Hepatocyte (in vitro differentiated cells): ENCODE measurements at regions not wholly inside any gene's neighbourhood (a gene's known extent, or its start where the extent isn't known, plus 50 kb on each side); places are given as distances from the start of the nearest gene placed in this dataset.

Experiments
- DNase-seq: peaks from one replicate; pipeline ENCODE4 v3.0.0-alpha.2; 2016; ENCODE audit warnings: low spot score
- H2AFZ ChIP-seq: fragments of 200-600 bp; sonication (generic); 2 replicates; pipeline ENCODE4 v1.6.0; 2016; ENCODE audit warnings: antibody characterized with exemption, mild to moderate bottlenecking
- H3K27ac ChIP-seq: fragments of 200-600 bp; sonication (generic); 2 replicates; pipeline ENCODE4 v1.5.1; 2016; ENCODE audit warnings: mild to moderate bottlenecking
- H3K27me3 ChIP-seq: fragments of 200-600 bp; sonication (generic); 2 replicates; pipeline ENCODE4 v1.6.1; 2016
- H3K36me3 ChIP-seq: fragments of 200-600 bp; sonication (generic); replicated peaks from 2 replicates; pipeline ENCODE4 v1.5.1; 2016; ENCODE audit warnings: low read depth; ENCODE audit not compliant: insufficient read depth
- H3K4me1 ChIP-seq: fragments of 200-600 bp; sonication (generic); 2 replicates; pipeline ENCODE4 v1.5.1; 2016; ENCODE audit warnings: mild to moderate bottlenecking, moderate library complexity; ENCODE audit not compliant: insufficient read depth
- H3K4me2 ChIP-seq: fragments of 200-600 bp; sonication (generic); 2 replicates; pipeline ENCODE4 v1.6.0; 2016
- H3K4me3 ChIP-seq: fragments of 200-600 bp; sonication (generic); 2 replicates; pipeline ENCODE4 v1.5.1; 2016; ENCODE audit warnings: mild to moderate bottlenecking
- H3K79me2 ChIP-seq: fragments of 200-600 bp; sonication (generic); 2 replicates; pipeline ENCODE4 v1.6.0; 2017; ENCODE audit warnings: mild to moderate bottlenecking
- H3K9me2 ChIP-seq: fragments of 200-600 bp; sonication (generic); replicated peaks from 2 replicates; pipeline ENCODE4 v1.6.0; 2017; ENCODE audit warnings: mild to moderate bottlenecking; ENCODE audit not compliant: insufficient read depth
- H3K9me3 ChIP-seq: fragments of 200-600 bp; sonication (generic); 2 replicates; pipeline ENCODE4 v1.5.1; 2016; ENCODE audit warnings: low read depth, mild to moderate bottlenecking
- H4K20me1 ChIP-seq: fragments of 200-600 bp; sonication (generic); 2 replicates; pipeline ENCODE4 v1.6.0; 2016; ENCODE audit warnings: mild to moderate bottlenecking; ENCODE audit not compliant: insufficient read depth, poor library complexity, severe bottlenecking
- CTCF ChIP-seq: fragments of 200-600 bp; sonication (generic); IDR thresholded peaks from 2 replicates; pipeline ENCODE4 v1.5.1; 2016; ENCODE audit warnings: antibody characterized with exemption, mild to moderate bottlenecking; ENCODE audit not compliant: poor library complexity
- EZH2 ChIP-seq: fragments of 200-600 bp; sonication (generic); IDR thresholded peaks from 2 replicates; pipeline ENCODE4 v1.6.1; 2016; ENCODE audit warnings: antibody characterized with exemption, mild to moderate bottlenecking, borderline replicate concordance
- EZH2phosphoT487 ChIP-seq: fragments of 200-600 bp; sonication (generic); IDR thresholded peaks from one replicate; pipeline ENCODE4 v1.6.1; 2018; ENCODE audit warnings: antibody characterized with exemption, mild to moderate bottlenecking, low read depth, moderate library complexity; ENCODE audit not compliant: unreplicated experiment, severe bottlenecking
- WGBS: methylation state at CpG from one replicate; pipeline ENCODE4 v1.1.6; 2016; ENCODE audit warnings: low lambda C conversion rate; ENCODE audit errors: missing lambda C conversion rate; 5-methylcytosine and 5-hydroxymethylcytosine counted together

DNA sequence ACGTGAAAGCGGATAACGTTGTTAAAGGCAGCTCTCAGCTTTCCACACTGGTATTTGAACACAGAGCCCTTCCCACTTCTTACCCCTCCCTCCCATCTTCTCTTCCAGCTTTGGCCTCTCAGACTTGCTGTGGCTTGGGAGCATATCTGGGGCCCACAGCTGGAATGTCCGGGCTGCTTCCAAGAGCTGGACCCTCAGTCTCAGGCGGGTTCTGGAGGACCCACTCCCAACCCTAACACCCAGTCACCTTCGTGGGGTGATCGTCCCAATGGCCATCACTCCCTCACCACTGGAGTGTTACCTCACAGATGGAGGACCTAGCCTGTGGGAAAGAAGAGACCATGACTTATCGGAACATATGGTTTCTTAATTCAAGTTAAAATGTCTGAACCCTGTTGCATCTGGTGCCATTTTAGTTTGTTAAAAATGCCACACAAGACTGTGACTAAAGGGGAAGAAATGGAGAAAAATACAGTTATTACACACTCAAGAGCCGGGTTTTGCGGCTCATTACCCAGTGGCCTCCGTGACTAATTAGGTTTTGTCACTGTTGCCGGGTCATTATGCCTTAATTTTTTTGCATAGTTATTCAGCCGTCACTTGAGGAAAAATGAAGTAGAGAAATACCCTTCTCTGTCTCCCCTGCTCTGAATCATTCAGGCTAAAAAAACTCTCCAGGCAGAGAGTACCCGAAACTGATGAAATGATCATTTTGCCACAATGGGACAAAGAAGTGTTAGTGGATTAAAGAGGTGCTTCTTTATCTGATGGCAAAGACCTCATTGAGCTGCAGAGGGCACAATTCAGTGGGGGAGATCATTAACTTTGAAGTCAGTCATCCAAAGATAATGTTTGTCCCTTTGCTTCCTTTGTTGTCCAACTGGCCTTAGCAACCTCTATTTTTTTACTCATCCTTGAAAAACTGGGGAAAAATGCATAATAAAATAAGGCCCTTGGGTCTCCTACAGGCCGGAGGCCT is 87.2 kb upstream of the HTATIP2 start:
- no peak for DNase-seq
- TF ChIP-seq EZH2phosphoT487 (no peak), EZH2 (no peak), CTCF (no peak)
- Histone ChIP-seq H3K4me2 (no peak overlapping the region), H3K4me3 (no peak overlapping the region), H4K20me1 (no peaks in the 10 kb centered on the region), H3K27me3 (no peaks in the 10 kb centered on the region), H3K4me1 (no peaks in the 10 kb centered on the region), H3K9me2 (no peaks in the 10 kb centered on the region), H3K9me3 (no peaks in the 10 kb centered on the region), H2AFZ (no peak overlapping the region), H3K79me2 (no peaks in the 10 kb centered on the region), H3K36me3 (no peaks in the 10 kb centered on the region), H3K27ac (no peak overlapping the region)
- 91% methylated on average over 15 of the region's 15 CpGs for WGBS

DNA sequence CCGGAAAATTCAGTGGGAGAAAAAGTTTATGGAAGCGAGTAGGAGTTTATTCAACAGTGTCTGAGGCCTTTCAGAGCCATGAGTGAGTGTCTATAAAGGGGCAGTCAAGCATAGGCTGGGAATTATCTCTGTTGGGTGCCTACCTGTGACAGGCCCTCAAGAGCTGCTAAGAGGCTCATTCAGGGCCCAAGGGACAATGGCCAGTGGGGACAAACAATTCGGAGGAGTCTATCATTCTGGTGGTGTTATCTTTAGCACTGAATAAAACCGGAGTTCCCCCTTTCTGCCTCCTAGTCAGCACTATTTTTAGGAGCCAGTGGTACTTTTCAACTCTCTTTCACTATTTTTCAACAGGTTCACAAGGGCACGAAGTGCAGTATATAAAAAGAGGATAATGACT is 89.5 kb upstream of the HTATIP2 start:
- Histone ChIP-seq H3K27ac (no peak overlapping the region), H3K36me3 (no peaks in the 10 kb centered on the region), H3K79me2 (no peaks in the 10 kb centered on the region), H3K9me2 (no peaks in the 10 kb centered on the region), H3K9me3 (no peaks in the 10 kb centered on the region), H3K4me3 (no peak overlapping the region), H3K4me2 (no peak overlapping the region), H3K4me1 (no peaks in the 10 kb centered on the region), H3K27me3 (no peaks in the 10 kb centered on the region), H2AFZ (no peak overlapping the region), H4K20me1 (no peaks in the 10 kb centered on the region)
- DNase-seq: no peak
- 66% methylated on average over 5 of the region's 5 CpGs for WGBS
- no peak for TF ChIP-seq CTCF
- no peak for TF ChIP-seq EZH2phosphoT487
- TF ChIP-seq EZH2: no peak

GRCh38 chr11:20261526-20261925 is 101.3 kb upstream of the DBX1 start:
- H3K4me3 ChIP-seq: no peak overlapping the region
- no peaks in the 10 kb centered on the region for H3K36me3 ChIP-seq
- H3K9me2 ChIP-seq: no peaks in the 10 kb centered on the region
- H3K9me3 ChIP-seq: no peaks in the 10 kb centered on the region
- H3K4me1 ChIP-seq: no peaks in the 10 kb centered on the region
- no peak overlapping the region for H3K27ac ChIP-seq
- H2AFZ ChIP-seq: no peak overlapping the region
- no peak overlapping the region for H3K4me2 ChIP-seq
- WGBS: 72% methylated on average over 3 of the region's 3 CpGs
- no peaks in the 10 kb centered on the region for H4K20me1 ChIP-seq
- H3K27me3 ChIP-seq: peaks cover 8% of the 10 kb centered on the region
- DNase-seq: no peak
- H3K79me2 ChIP-seq: no peaks in the 10 kb centered on the region
- TF ChIP-seq CTCF: no peak
- no peak for TF ChIP-seq EZH2
- TF ChIP-seq EZH2phosphoT487: no peak
